Right ventricle myocardium inferior (tissue), 1 donor: ENCODE measurements at regions not wholly inside any gene's neighbourhood (a gene's known extent, or its start where the extent isn't known, plus 50 kb on each side); places are given as distances from the start of the nearest gene placed in this dataset.

Experiments
- ATAC-seq: fragments of 200-7000 bp; cut with Tn5 transposase; one replicate; pipeline ENCODE4 v1.9.1; 2020; ENCODE audit warnings: mild to moderate bottlenecking, moderate library complexity
- DNase-seq: peaks from one replicate; pipeline ENCODE4 v3.0.0; 2021; ENCODE audit errors: missing footprints
- intact Hi-C: fragments of 100-400 bp; cut with DNase I; formaldehyde crosslinking; loops from one replicate; pipeline ENCODE4 v1.11.0; 2022
- donor health status: DM: no; HTN: yes; CAD: no; lungs with severe emphysema.

- ATAC-seq (no peak), DNase-seq (no peak)
- intact Hi-C loops: no loop called here
Observed at GRCh38 chr5:54713923-54714581, 196.5 kb downstream of the SNX18 start.

DNA sequence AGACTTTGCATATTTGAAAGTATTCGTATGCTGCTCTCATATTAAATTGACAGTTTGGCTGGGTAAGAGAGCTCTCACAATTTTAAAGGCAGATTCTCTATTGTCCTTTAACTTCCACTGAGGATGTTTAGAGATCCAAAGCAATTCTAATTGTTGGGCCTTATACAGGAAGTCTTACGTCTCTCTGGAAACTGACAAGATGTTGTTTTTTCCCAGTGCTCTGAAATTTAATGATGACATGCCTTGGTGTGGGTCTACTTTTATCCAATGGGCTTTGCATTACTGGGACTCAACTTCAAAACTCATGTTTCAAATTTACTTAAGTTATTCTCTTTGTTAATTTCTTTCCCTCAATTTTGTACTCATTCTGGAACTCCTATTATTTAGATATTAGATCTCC lies 191.5 kb downstream of the SNX18 start:
- ATAC-seq: no peak
- no peak for DNase-seq
- intact Hi-C loops: no loop called here

DNA sequence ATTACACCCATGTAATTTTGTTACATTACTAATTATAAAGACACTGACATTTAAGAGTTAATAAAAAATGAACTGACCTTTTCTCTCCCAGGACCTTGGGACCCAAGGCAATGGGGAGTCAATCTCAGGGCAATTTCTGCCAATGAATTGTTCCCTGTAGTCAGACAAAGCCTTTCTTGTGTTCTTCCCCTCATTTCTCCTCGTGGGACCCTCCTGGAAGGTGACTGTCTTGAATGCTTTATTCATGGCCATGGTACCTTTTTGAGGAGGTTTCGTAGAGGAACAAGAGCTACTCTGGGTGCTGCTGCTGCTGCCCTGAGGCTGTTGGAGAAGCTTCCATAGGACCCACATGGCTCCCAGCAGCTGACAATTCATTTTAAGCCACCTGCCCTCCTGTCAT lies 190.3 kb downstream of the SNX18 start:
- no peak for ATAC-seq
- DNase-seq: no peak
- intact Hi-C loops: no loop called here

- DNase-seq (no peak), ATAC-seq (no peak)
- intact Hi-C loops: loop anchor here (1.0 kb wide), 1 partner anchor 13 kb away; no protein-coding TSS in a partner anchor
Observed at GRCh38 chr5:54705994-54706653, 188.6 kb downstream of the SNX18 start.

- DNase-seq (no peak), ATAC-seq (peak; percentile 69)
- intact Hi-C loops: loop anchor here (1.0 to 5.0 kb wide), 3 partner anchors 14 to 183 kb away; no protein-coding TSS in a partner anchor
Observed at GRCh38 chr5:54704825-54705224, 187.3 kb downstream of the SNX18 start.

- DNase-seq (no peak), ATAC-seq (no peak)
- intact Hi-C loops: loop anchor here (5.0 kb wide), 2 partner anchors 47 to 182 kb away; no protein-coding TSS in a partner anchor
Observed at GRCh38 chr5:54704333-54704732, 186.8 kb downstream of the SNX18 start.

GRCh38 chr5:54703565-54704255 lies 186.2 kb downstream of the SNX18 start:
- DNase-seq (no peak), ATAC-seq (peak; percentile 30)
- intact Hi-C loops: loop anchor here (5.0 kb wide), 2 partner anchors 46 to 181 kb away; no protein-coding TSS in a partner anchor

DNA sequence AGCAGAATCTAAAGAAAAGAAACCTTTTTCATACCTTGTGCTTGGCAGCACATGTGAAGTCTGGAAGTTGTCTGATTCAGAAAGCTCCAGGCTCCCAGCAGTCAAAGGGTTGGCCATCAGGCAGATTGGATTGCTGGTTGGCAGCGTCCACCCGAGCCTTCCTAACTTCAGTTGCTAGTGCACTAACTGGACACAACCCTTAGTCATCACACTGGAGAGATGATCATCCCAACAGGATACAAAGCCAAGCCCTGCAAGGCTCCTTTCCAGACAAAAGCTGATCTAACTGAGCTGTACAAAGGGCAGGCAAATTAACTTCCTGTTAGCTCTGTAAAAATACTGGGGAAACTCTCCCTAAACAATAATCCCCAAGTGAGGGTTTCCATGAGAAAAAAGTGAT lies 185.6 kb downstream of the SNX18 start:
- no peak for DNase-seq
- intact Hi-C loops: loop anchor here (5.0 kb wide), 2 partner anchors 46 to 181 kb away; no protein-coding TSS in a partner anchor
- peak; percentile 74 for ATAC-seq

DNA sequence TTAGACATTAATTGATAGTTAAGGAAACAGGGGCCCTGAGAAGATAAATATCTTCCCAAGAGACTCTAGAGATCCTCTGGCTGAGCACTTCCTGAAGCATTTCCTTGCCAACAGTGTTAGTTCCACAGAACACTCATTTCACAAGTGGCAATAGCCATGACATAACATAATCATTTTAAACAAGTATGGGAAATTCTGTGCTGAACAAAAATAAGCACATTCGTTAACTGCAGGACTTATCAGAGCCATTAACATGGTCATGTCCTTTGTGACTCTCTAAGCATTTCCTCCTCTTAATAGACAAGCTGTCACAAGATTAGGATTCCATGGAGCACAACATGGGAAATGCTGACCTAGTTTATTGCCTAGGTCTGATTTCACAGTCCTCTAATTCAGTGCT lies 184.9 kb downstream of the SNX18 start:
- intact Hi-C loops: loop anchor here (5.0 kb wide), 2 partner anchors 45 to 180 kb away; no protein-coding TSS in a partner anchor
- ATAC-seq (peak; percentile 26), DNase-seq (no peak)

- no peak for ATAC-seq
Observed at GRCh38 chr5:54700986-54701578, 183.5 kb downstream of the SNX18 start.

GRCh38 chr5:54696931-54697330 lies 179.4 kb downstream of the SNX18 start:
- intact Hi-C loops: no loop called here
- no peak for ATAC-seq
- DNase-seq: no peak

More at GRCh38 chr5:54700986-54701578, 183.5 kb downstream of the SNX18 start:
- intact Hi-C loops: loop anchor here (5.0 kb wide), 2 partner anchors 44 to 179 kb away; no protein-coding TSS in a partner anchor
- no peak for DNase-seq

DNA sequence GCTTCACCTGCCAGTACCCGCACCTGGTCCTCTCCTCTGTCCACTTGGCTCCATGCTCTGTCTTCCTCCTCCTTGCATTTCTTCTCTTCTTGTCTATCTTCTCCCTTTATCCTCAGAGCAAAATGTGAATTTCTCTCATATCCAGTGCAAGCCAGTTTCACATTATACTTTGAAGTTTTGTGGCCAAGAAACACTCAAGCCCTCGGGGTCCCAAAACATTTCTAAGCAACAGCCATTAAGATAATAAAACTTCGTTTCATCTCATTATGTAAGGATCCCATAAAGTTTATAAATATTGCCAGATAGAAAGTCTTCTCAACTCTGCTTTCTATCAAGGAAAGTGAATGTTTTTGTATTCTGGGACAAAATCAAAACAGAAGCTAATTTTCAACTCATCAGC lies 178.8 kb downstream of the SNX18 start:
- ATAC-seq (no peak), DNase-seq (no peak)
- intact Hi-C loops: no loop called here

- no peak for ATAC-seq
Observed at GRCh38 chr5:54695198-54695966, 177.8 kb downstream of the SNX18 start.

DNA sequence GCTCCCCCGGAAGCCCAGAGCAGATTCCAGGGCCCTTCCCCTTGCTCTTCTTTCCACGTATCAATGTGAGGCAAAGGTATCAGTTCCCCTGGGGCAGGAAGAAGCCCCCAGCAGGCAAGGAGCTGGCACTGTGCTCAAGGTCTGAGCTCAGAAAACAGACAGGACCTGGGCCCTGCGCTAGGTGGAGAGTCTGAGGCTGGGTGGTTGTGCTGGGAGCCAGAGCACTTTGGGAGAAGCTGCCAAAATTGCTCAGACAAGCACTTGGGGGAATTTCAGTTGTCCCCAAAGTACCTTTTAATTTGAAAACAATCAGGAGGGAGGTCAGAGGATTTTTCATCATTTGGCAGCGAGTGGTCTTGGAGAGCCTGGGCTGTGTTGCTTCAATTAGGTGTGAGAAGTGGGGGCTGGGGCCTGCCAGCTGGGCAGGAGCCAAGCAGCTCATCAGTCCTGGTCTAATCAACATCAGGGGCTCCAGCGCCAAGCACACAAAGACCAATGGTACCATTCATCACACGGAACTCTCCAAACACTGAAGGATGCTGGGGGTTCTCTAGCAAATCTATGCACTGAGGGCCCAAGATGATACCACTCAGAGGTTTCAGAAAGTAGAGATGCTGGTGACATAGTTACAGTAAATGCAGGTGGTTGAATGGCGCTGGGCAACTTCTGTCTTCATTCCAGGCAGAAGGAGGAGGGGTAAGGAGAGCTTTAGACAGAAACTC lies 176.5 kb downstream of the SNX18 start:
- ATAC-seq: peak; percentile 46
- no peak for DNase-seq
- intact Hi-C loops: no loop called here

More at GRCh38 chr5:54695198-54695966, 177.8 kb downstream of the SNX18 start:
- intact Hi-C loops: no loop called here
- DNase-seq: no peak

GRCh38 chr5:54692631-54693030 lies 175.1 kb downstream of the SNX18 start:
- DNase-seq: no peak
- intact Hi-C loops: no loop called here
- ATAC-seq: no peak

DNA sequence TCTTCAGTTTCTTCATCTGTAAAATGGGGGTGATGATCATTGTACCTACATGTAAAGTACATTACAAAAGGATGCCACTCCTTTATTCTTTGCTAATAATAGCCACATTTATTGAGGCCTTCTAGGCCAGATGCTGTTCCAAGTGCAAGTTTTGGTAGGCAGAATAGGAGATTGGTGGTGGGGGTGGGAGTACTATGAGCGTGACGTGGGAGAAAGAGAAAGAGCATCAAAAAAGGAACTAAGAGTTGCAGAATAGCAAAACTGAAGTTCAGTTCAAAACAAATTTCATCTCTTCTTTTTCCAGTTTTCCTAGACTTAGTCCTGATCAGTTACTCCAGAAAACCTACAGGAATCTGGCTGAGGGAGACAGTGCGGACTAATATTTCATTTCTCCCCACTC lies 174.1 kb downstream of the SNX18 start:
- DNase-seq (no peak), ATAC-seq (no peak)
- intact Hi-C loops: no loop called here

DNA sequence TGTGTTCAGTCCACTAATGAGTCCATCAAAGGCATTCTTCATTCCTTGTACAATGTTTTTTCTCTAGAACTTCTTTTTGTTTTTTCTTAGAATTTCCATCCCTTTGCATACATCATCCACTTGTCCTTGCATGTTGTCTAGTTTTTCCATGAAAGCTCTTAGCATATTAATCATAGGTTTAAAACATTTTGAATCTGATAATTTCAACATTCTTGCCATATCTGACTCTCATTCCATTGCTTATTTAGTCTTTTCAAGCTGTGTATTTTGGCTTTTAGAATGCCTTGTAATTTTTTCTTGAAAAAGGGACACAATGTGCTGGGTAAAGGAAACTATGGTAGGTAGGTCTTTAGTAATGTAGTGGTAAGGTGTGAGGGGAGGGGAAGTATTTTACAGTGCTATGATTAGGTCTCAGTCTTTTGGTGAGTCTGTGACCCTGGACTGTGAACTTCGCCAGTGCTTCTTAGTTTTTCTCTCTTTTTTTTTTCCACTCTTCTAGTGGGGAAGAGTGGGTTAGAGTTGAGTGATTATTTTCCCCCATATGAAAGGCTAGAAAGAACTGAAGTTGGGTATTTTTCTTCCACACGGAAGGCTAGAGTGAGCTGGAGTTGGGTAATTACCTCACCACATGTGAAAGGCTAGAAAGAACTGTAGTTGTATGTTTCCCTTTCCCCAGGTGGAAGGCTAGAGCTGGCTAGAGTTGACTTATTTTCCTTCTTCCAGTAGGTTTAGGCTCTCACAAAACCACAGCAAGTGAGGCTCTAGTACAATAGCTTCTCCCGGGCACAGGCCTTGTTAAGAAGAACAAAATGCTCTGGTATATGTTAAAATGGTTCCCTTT lies 172.1 kb downstream of the SNX18 start:
- DNase-seq: no peak
- no peak for ATAC-seq
- intact Hi-C loops: no loop called here
